ENCODE measurements at regions not wholly inside any gene's neighbourhood (a gene's known extent, or its start where the extent isn't known, plus 50 kb on each side); places are given as distances from the start of the nearest gene placed in this dataset.
A peak's percentile ranks its signal among the peaks of the same experiment; 100 is the strongest.

- Histone ChIP-seq H3K4me2 (no peak overlapping the region), H3K4me1 (no peaks in the 10 kb centered on the region), H3K9me3 (no peaks in the 10 kb centered on the region), H3K27ac (no peak overlapping the region), H3K4me3 (no peak overlapping the region)
- CTCF ChIA-PET, result no interaction called here
- no peak for DNase-seq (ENCODE audit: low read depth in 1 of 2, low spot score in 1 of 2)
- ATAC-seq, result no peak
- 72% methylated on average over 2 of the region's 2 CpGs for WGBS (ENCODE audit: missing lambda C conversion rate)
- no peak for TF ChIP-seq SMC3 (IDR thresholded peaks at IDR 0.05)
- TF ChIP-seq USF2 (IDR thresholded peaks at IDR 0.05), result no peak
- TF ChIP-seq KDM1A (IDR thresholded peaks at IDR 0.05; ENCODE audit: low read depth), result no peak
- no peak for TF ChIP-seq RARB (CRISPR knock-in tag; IDR thresholded peaks at IDR 0.05)
- TF ChIP-seq HEYL (CRISPR knock-in tag; IDR thresholded peaks at IDR 0.05), result no peak
- no peak for FAIRE-seq
- POLR2A ChIA-PET, result no interaction called here
Measured at GRCh38 chr1:195122497-195122896, 1485.7 kb downstream of the KCNT2 start.

- TF ChIP-seq JUN (IDR thresholded peaks at IDR 0.05) (no peak), SMC3 (IDR thresholded peaks at IDR 0.05) (no peak), KDM5A (IDR thresholded peaks at IDR 0.05) (no peak), HOXB5 (CRISPR knock-in tag; IDR thresholded peaks at IDR 0.05) (no peak), REST (IDR thresholded peaks at IDR 0.05) (peak; percentile 73), CTCF (IDR thresholded peaks at IDR 0.05) (no peak), EHMT2 (IDR thresholded peaks at IDR 0.05; ENCODE audit: low read depth) (no peak)
- DNase-seq (ENCODE audit: low read depth in 1 of 2, low spot score in 1 of 2), result no peak
- Histone ChIP-seq H3K4me3 (no peak overlapping the region), H3K4me2 (no peak overlapping the region), H3K27ac (no peak overlapping the region), H3K4me1 (no peaks in the 10 kb centered on the region), H3K9me3 (no peaks in the 10 kb centered on the region)
- FAIRE-seq, result no peak
- ChIA-PET CTCF (no interaction called here), POLR2A (no interaction called here)
- no peak for ATAC-seq
Measured at GRCh38 chr1:195113471-195113870, 1494.8 kb downstream of the KCNT2 start.

DNA sequence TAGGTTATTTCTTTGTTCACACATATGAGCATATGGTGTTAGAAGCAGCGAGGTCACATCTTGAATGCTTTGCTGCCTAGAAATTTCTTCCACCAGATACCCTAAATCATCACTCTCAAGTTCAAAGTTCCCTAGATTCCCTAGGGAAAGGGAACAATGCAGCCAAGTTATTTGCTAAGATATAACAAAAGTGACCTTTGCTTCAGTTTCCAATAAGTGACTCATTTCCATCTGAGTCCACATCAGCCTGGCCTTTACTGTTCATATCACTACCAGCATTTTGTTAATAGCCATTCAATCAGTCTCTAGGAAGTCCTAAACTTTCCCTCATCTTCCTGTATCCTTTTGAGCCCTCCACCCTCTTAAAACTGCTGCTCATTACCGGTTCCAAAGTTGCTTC is 1502.5 kb downstream of the KCNT2 start:
- H3K4me1 ChIP-seq, result no peaks in the 10 kb centered on the region
- ATAC-seq (no peak), DNase-seq (ENCODE audit: low read depth in 1 of 2, low spot score in 1 of 2) (no peak), FAIRE-seq (no peak)
- no peak overlapping the region for H3K4me2 ChIP-seq
- ChIA-PET CTCF (no interaction called here), POLR2A (no interaction called here)
- TF ChIP-seq ELK1 (IDR thresholded peaks at IDR 0.05; ENCODE audit: low read depth, low read length) (no peak), SREBF2 (IDR thresholded peaks at IDR 0.05) (no peak), RCOR1 (IDR thresholded peaks at IDR 0.05; ENCODE audit: low read depth, low read length) (no peak), ZNF302 (CRISPR knock-in tag; IDR thresholded peaks at IDR 0.05) (no peak), EP300 (IDR thresholded peaks at IDR 0.05) (no peak), ZC3H11A (IDR thresholded peaks at IDR 0.05) (no peak)
- WGBS (ENCODE audit: missing lambda C conversion rate), result 3% methylated on average over 2 of the region's 2 CpGs
- H3K9me3 ChIP-seq, result peaks cover 6% of the 10 kb centered on the region; the same call in 1 of the 3 replicates
- no peak overlapping the region for H3K4me3 ChIP-seq
- no peak overlapping the region for H3K27ac ChIP-seq

Data from A549 (cell line).